ENCODE measurements at regions not wholly inside any gene's neighbourhood (a gene's known extent, or its start where the extent isn't known, plus 50 kb on each side); places are given as distances from the start of the nearest gene placed in this dataset.

DNA sequence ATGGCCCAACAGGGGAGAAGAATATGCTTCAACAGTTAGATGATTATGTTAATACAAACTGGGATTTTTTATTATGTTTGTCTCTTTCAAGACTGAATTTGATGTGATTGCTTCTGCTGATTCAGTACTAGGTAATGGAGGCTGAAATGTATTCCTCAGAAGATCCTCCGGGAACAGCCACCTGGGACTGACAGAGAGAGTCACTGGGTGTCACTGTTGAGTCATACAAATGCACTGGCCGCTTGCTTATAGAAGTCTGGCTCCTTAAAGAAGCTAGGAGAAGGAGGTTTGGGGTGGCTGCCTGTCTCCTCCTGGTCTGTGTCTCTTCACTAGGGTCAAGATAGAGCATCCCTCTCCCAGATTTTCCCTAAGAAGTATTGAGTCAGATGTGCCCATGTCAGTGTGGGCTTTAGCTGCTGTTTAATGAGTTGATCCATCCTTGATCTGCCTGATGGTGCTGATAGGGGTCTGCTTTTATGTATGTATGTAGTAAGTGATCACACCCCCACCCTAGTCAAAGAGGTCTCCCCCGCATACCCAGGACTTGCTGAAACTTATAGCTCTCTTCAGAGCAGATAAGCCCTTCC, 773.4 kb downstream of the BRINP1 start:
- DNase-seq (ENCODE audit: low read depth) = peak; percentile 69
- peak; percentile 70 for TF ChIP-seq CTCF (conservative IDR thresholded peaks at IDR 0.05; ENCODE audit: low read length)
- H3K4me3 ChIP-seq (ENCODE audit: low read length) = no peak overlapping the region

DNA sequence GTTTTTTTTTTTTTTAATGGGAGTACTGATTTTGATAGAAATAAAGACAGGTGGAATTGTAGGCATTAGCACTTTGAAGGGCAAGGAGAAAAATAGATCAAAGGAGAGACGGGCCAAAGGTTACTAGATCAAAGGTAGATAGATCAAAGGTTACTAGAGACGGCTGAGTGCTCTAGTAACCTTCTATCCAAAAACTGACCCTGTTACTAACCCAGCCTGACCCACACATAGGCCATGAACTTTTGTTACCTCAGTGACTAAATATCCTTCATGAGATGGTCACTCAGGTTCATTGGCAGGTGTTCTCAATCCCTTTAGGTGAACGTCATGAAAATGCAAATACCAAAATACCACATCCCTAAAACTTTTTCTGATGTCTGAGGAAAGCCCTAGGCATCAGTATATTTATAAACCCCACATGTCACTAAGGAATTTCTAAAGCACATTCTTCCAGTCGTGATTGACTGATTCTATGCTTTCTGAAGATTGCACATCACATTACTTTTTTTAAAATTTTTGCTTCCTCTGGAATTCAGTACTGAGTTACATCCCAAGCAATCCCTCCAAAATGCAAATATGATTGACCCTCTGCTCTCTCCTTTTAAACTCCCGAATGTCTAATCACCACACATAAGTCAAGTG, 772.7 kb downstream of the BRINP1 start:
- TF ChIP-seq CTCF (conservative IDR thresholded peaks at IDR 0.05; ENCODE audit: low read length) = no peak
- H3K4me3 ChIP-seq (ENCODE audit: low read length) = no peak overlapping the region
- peak; percentile 51 for DNase-seq (ENCODE audit: low read depth)

- no peak for DNase-seq (ENCODE audit: low read depth)
- no peak for TF ChIP-seq CTCF (conservative IDR thresholded peaks at IDR 0.05; ENCODE audit: low read length)
- no peak overlapping the region for H3K4me3 ChIP-seq (ENCODE audit: low read length)
Measured at GRCh38 chr9:118606668-118607067, 762.6 kb downstream of the BRINP1 start.

- TF ChIP-seq CTCF (conservative IDR thresholded peaks at IDR 0.05; ENCODE audit: low read length) = no peak
- H3K4me3 ChIP-seq (ENCODE audit: low read length) = no peak overlapping the region
- DNase-seq (ENCODE audit: low read depth) = peak; percentile 90
Measured at GRCh38 chr9:118609355-118610044, 759.7 kb downstream of the BRINP1 start.

GRCh38 chr9:118612201-118612600, 757.0 kb downstream of the BRINP1 start:
- no peak overlapping the region for H3K4me3 ChIP-seq (ENCODE audit: low read length)

GRCh38 chr9:118613996-118614395, 755.2 kb downstream of the BRINP1 start:
- TF ChIP-seq CTCF (conservative IDR thresholded peaks at IDR 0.05; ENCODE audit: low read length) = no peak
- no peak overlapping the region for H3K4me3 ChIP-seq (ENCODE audit: low read length)
- no peak for DNase-seq (ENCODE audit: low read depth)

More at GRCh38 chr9:118612201-118612600, 757.0 kb downstream of the BRINP1 start:
- no peak for DNase-seq (ENCODE audit: low read depth)
- TF ChIP-seq CTCF (conservative IDR thresholded peaks at IDR 0.05; ENCODE audit: low read length) = no peak

DNA sequence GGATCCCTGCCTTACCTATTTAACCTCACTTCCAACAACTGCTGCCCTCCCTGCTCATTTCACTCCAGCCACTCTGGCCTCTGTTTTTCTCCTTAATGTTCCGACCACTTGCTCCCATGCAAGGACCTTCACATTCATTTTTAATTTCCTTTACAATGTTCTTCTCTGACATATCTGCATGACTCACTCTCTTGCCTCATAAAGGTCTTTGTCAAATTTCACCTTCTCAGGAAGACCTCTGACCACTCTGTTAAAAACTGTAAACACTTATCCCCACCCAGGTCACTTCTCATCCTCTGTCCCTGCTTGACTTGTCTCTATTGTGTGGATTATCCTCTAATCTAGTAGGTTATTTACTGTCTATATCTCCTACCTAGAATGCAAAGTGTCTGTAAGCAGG, 751.2 kb downstream of the BRINP1 start:
- no peak overlapping the region for H3K4me3 ChIP-seq (ENCODE audit: low read length)
- no peak for DNase-seq (ENCODE audit: low read depth)
- no peak for TF ChIP-seq CTCF (conservative IDR thresholded peaks at IDR 0.05; ENCODE audit: low read length)

All from AG10803 (cell line).